ENCODE measurements at regions not wholly inside any gene's neighbourhood (a gene's known extent, or its start where the extent isn't known, plus 50 kb on each side); places are given as distances from the start of the nearest gene placed in this dataset.

DNA sequence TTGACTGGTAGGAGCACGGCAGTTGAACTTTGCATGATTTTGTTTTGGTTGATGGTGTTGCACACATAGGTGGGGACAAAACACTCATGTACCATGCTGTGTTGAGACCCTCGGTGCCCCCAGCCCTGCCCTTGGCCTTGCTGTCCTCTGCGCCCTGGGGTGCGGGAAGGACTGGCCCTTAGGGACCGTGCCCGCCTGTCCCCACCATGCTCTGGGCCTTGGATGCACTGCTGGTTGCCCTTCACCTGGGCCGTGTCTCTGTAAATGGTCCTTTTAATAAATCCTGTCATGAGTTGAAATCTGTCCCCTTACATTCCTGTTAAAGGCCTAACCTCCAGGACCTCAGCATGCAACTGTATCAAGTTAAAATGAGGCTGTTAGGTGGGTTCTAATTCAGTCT is 102.3 kb upstream of the ANO1 start:
- no peak for FAIRE-seq

GRCh38 chr11:69976794-69977193 is 101.3 kb upstream of the ANO1 start:
- no peak for FAIRE-seq

DNA sequence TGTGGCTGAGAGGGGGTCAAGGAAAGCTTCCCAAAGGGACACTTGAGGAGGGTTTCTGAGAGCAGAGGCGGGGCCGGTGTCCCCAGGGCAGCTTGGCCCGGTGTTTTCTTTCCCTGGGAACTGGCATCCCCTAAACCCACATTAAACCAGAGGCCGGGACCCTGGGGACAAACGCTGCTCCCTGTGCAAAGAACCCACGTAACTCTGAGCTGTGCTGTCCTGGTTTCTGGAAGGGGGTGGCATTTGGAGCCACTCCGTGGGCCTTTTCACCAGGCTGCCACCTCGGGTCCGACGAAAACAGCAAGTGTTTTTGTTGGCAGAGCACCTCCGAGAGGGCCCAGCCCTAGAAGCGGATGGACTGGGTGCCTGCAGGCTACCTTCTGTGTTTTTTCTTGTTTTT is 100.2 kb upstream of the ANO1 start:
- no peak for FAIRE-seq

- FAIRE-seq, result no peak
Measured at GRCh38 chr11:69978841-69979614, 99.1 kb upstream of the ANO1 start.

DNA sequence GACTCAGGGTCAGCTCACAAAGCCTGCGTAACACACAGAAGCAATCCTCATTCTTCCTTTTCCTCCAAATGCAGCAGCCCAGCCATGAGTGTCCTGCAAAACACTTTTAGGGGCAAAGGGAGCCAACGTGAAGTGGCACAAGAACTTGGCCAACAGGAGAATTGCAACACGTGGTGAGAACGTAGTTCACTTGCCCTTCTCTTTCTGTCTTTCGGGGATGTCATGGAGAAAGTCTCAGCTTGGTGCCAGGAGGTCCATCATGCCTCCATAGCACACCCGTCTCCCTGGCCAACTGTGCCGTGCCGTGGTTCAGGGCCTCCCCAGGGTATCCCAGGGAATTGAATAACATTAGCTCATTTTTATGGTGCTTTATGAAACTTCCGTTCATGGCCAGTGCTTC is 98.5 kb upstream of the ANO1 start:
- FAIRE-seq, result no peak

GRCh38 chr11:69981119-69981784 is 96.9 kb upstream of the ANO1 start:
- FAIRE-seq, result no peak

DNA sequence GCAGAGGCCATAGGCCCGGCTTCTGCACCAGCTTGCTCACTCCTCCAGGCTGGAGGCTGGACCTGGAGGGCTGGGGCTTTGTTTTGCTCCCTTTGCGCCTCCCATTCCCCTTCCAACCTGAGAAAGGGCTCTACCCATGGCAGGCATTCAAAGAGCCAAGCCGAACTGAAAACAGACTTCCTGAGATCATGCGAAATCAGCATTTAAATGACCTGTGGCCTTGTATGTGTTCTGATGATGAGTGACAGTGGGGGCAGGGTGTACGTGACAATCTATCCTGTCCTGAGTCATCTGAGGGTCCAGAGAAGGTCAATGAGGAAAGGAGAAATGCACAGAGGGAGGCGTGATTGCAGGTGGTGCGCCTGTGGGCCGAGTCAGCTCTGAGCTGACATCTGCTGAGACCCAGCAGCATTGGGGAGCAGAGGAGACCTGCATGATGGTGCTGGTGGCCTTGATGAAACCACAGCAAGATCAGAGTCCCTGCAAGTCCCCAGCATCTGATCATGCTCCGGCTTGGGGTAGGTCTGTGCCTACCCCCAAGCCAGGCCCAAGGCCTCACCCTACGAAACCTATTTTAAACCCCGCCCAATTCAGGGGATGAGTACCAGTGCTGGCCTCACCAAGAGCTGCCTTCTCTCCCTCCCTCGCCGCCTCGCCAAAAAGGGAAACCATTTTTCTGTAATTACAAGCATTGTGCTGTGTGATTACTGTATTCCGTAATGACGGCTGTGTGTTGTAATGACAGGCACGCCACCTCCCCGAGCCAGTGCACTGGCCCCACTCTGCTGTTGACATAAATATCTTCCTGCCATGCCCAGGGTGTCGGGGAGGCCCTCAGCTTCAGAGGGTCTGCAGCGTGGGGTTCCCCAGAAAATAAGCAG is 95.2 kb upstream of the ANO1 start:
- no peak for FAIRE-seq

DNA sequence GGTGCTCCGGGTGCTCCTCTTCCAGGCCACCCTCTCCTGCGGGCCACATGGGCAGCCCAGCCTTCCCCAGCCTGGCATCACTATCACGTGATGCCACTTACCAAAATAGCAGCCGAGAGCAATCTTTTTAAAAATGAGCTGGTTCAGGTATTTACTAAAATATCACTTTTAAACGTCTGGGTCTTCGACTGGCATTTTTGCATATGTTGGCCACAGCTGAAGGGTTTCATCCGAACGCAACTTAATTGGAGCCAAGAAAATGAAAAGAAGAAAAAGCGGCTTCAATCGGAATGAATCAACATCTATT is 94.6 kb upstream of the ANO1 start:
- FAIRE-seq, result no peak

GRCh38 chr11:69983897-69984438 is 94.1 kb upstream of the ANO1 start:
- FAIRE-seq, result no peak

GRCh38 chr11:69984457-69985261 is 93.5 kb upstream of the ANO1 start:
- no peak for FAIRE-seq

DNA sequence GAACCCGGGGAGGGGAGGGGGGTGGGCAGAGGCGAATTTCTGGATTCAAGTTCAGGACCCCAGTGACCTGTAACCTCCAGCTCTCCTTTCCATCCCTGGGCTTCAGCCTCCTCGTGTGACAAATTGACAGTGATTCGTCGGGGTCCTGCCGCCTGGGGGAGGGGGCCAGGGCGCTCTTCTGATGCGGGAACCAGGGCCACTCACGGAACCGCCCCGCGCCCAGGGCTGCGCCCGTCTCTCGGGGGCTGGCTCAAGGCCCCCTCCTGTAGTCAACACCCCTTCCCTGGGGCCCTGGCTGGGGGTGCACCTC is 92.8 kb upstream of the ANO1 start:
- no peak for FAIRE-seq

DNA sequence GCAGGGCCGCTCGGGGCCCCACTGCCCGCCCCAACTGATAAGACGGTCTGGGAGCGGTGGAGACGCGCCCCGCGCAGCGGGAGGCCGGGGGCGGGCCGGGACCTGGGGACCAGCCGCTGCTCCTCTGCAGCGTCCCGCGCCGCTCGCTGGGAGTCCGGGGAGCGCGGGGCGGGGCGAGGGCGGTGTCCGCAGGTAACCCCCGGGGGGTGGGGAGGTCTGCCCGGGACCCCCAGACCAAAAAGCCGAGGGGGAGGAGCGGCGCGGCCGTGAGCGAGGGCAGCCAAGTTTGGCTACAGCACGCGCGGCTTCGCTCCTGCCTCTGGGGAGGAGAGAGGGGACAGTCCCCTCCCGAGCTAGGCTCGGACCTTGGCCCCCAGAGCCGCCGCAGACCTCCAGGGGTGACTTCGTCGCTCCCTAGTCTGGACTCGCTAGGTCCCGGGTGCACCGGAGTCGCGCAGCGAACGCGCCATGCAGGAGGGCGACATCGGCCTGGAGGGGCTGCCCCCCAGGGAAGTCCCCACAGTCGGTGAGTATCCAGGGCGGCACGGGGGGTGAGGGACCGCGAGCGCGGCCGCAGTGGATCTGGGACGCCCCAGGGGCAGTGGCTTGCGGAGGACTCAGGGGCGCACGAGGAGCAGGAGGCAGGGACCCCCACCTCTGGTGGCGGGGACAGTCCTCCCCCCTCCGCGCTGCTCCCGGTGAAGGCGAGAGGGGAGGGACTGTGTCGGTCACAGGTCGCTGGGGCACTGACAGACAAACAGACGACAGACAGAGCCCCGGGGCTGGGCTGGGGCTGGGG is 92.3 kb upstream of the ANO1 start:
- FAIRE-seq, result no peak

DNA sequence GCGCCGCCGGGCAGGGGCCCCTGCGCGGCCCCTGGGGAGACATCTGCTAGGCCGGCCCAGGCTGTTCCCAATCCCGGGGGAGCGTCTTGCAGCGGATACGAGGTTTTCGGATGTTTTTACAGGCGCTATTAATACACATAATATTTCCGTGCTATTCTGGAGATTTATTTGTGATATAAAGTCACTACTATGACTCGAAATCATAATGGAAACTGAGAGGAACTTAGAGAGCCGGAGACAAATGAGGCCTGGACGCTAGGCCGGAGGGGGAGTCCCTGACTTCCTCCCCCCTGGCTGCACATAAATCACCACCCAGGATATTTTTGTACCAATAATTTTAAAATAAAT is 91.7 kb upstream of the ANO1 start:
- no peak for FAIRE-seq

DNA sequence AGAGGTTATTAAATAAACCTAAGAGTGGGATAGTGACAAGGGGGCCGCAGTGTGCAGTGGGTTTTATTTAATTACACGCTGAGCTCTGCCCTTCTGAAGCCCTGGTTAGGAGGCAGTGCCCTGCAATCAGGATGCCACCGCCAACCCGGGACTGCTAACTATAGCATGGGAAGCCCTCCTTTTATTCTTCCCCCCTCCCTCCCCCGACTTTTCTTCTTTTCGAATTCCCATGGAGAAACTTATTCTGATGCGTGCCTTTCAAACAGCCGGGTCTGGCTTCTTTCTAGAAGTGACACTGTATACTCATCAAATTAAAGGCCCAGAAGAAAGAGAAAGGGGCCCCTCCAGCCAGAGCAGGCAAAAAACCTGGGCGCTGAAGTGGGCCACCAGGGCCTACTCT is 91.3 kb upstream of the ANO1 start:
- no peak for FAIRE-seq

DNA sequence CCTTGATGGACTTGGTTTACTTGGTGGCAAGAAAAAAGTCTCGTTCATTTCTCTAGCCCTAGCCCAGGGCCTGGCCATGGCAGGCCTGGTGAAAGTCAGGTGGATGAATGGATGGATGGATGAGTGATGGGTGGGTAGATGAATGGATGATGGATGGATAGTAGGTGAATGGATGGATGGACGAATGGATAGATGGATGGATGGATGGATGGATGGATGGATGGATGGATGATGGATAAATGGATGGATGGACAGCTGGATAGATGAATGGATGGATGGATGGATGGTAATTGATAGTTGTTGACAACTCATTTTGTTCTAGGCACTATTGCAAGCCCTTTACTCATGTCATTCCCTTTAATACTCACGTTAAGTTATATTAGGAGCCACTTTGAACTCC is 86.1 kb upstream of the ANO1 start:
- FAIRE-seq, result no peak

- no peak for FAIRE-seq
Measured at GRCh38 chr11:69992943-69993694, 85.0 kb upstream of the ANO1 start.

DNA sequence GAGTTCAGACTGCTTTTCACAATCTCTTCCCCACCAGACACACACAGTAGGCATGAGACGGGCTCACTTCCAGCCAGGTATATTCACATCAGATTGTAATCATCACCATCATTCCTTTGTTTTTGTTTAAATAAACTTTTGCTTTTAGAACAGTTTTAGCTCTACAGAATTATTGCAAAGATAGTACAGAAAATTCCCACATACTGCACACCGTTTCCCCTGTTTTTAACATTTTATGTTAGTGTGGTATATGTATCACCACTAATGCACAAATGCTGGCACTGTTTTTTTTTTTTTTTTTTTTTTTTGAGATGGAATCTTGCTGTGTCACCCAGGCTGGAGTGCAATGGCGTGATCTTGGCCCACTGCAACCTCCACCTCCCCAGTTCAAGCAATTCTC is 83.3 kb upstream of the ANO1 start:
- FAIRE-seq, result no peak

- no peak for FAIRE-seq
Measured at GRCh38 chr11:69995697-69996096, 82.4 kb upstream of the ANO1 start.

DNA sequence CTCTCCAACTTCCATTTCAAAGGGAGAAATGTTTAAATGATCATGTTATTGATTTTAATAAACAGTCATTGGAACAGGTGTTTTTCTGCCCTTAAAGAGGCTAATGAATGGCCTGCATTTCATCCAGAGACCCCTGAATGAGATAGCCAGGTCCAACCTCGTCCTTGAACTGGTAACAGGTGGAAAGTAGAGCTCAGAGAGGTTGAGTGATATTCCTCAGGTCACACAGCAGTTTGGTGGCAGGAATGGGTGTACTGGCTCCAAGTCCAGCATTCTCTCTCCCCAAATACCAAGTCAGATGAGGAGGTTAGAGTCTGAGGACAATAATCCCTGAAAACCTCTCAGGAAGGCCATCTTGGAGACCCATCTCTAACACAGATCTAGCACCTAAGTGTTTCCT is 81.7 kb upstream of the ANO1 start:
- no peak for FAIRE-seq

GRCh38 chr11:69997352-69997751 is 80.8 kb upstream of the ANO1 start:
- FAIRE-seq, result no peak

DNA sequence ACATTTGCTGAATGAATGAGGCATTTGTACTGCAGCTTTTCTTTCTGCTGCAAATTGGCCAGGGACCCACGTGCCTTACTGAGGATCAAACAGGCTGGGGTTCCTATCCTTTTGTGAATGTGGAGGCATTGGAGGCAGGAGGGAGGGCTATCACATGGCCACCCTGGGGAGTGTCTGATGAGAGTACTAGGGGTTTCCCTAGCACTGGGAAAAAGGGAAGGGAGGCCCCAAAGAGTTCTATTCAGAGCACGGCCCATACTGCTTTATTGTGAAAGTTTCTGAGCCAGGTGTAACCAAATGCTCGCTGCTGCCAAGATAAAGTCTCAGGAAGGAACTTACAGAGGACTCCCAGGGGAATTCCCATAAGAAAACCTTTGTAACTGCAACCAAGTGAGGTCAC is 78.4 kb upstream of the ANO1 start:
- no peak for FAIRE-seq

All from colon (tissue), 2 donors.